ENCODE measurements at regions not wholly inside any gene's neighbourhood (a gene's known extent, or its start where the extent isn't known, plus 50 kb on each side); places are given as distances from the start of the nearest gene placed in this dataset.

GRCh38 chr3:76855451-76855850, 184.4 kb upstream of the ROBO2 start:
- H2AK5ac ChIP-seq (ENCODE audit: low read length): no peak overlapping the region
- H3K4me2 ChIP-seq (ENCODE audit: low read length): no peak overlapping the region
- H3K4me3 ChIP-seq (ENCODE audit: low read length): no peak overlapping the region
- H3K9ac ChIP-seq (ENCODE audit: low read length): no peak overlapping the region
- H3K27me3 ChIP-seq (ENCODE audit: insufficient read depth, low read length, poor library complexity): no peaks in the 10 kb centered on the region
- H4K5ac ChIP-seq (ENCODE audit: low read length): no peak overlapping the region
- no peak overlapping the region for H3K27ac ChIP-seq (ENCODE audit: low read depth, low read length)
- no peaks in the 10 kb centered on the region for H3K36me3 ChIP-seq (ENCODE audit: control insufficient read depth, insufficient read depth, low read length)
- no peak overlapping the region for H3K4ac ChIP-seq (ENCODE audit: low read depth, low read length)
- no peak overlapping the region for H4K8ac ChIP-seq (ENCODE audit: low read depth, low read length)
- DNase-seq: no peak
- no peaks in the 10 kb centered on the region for H3K79me1 ChIP-seq (ENCODE audit: low read length)
- no CpG with 5 or more reads among the region's 2 CpGs for WGBS (ENCODE audit: extremely low coverage, insufficient coverage, low lambda C conversion rate)
- no peaks in the 10 kb centered on the region for H3K79me2 ChIP-seq (ENCODE audit: control insufficient read depth, insufficient read depth, low read length)
- no peak overlapping the region for H2BK120ac ChIP-seq (ENCODE audit: low read depth, low read length)
- no peak overlapping the region for H2BK5ac ChIP-seq (ENCODE audit: low read length)
- no peak overlapping the region for H3K18ac ChIP-seq (ENCODE audit: low read length)
- H3K4me1 ChIP-seq (ENCODE audit: control insufficient read depth, low read depth, low read length): no peaks in the 10 kb centered on the region
- no peak overlapping the region for H3K56ac ChIP-seq (ENCODE audit: low read length)
- H3K23ac ChIP-seq (ENCODE audit: low read length): no peak overlapping the region
- H2BK15ac ChIP-seq (replicated peaks; ENCODE audit: low read depth): no peak overlapping the region

GRCh38 chr3:76859596-76859995, 180.3 kb upstream of the ROBO2 start:
- H3K79me1 ChIP-seq (ENCODE audit: low read length): no peaks in the 10 kb centered on the region
- no CpG with 5 or more reads among the region's 3 CpGs for WGBS (ENCODE audit: extremely low coverage, insufficient coverage, low lambda C conversion rate)
- H3K4me3 ChIP-seq (ENCODE audit: low read length): no peak overlapping the region
- no peak overlapping the region for H3K9ac ChIP-seq (ENCODE audit: low read length)
- no peaks in the 10 kb centered on the region for H3K79me2 ChIP-seq (ENCODE audit: control insufficient read depth, insufficient read depth, low read length)
- H4K8ac ChIP-seq (ENCODE audit: low read depth, low read length): no peak overlapping the region
- no peak for DNase-seq
- no peak overlapping the region for H3K4me2 ChIP-seq (ENCODE audit: low read length)
- H3K4ac ChIP-seq (ENCODE audit: low read depth, low read length): no peak overlapping the region
- no peaks in the 10 kb centered on the region for H3K36me3 ChIP-seq (ENCODE audit: control insufficient read depth, insufficient read depth, low read length)
- no peak overlapping the region for H3K23ac ChIP-seq (ENCODE audit: low read length)
- H3K4me1 ChIP-seq (ENCODE audit: control insufficient read depth, low read depth, low read length): no peaks in the 10 kb centered on the region
- H2AK5ac ChIP-seq (ENCODE audit: low read length): no peak overlapping the region
- no peaks in the 10 kb centered on the region for H3K27me3 ChIP-seq (ENCODE audit: insufficient read depth, low read length, poor library complexity)
- H3K18ac ChIP-seq (ENCODE audit: low read length): no peak overlapping the region
- no peak overlapping the region for H2BK15ac ChIP-seq (replicated peaks; ENCODE audit: low read depth)
- H3K56ac ChIP-seq (ENCODE audit: low read length): no peak overlapping the region
- H2BK120ac ChIP-seq (ENCODE audit: low read depth, low read length): no peak overlapping the region
- H3K27ac ChIP-seq (ENCODE audit: low read depth, low read length): no peak overlapping the region
- no peak overlapping the region for H2BK5ac ChIP-seq (ENCODE audit: low read length)
- no peak overlapping the region for H4K5ac ChIP-seq (ENCODE audit: low read length)

- DNase-seq: no peak
- Histone ChIP-seq H3K4me1 (ENCODE audit: control insufficient read depth, low read depth, low read length) (no peaks in the 10 kb centered on the region), H2BK120ac (ENCODE audit: low read depth, low read length) (no peak overlapping the region), H3K4me2 (ENCODE audit: low read length) (no peak overlapping the region), H3K79me2 (ENCODE audit: control insufficient read depth, insufficient read depth, low read length) (no peaks in the 10 kb centered on the region), H3K18ac (ENCODE audit: low read length) (no peak overlapping the region), H2BK15ac (replicated peaks; ENCODE audit: low read depth) (no peak overlapping the region), H3K23ac (ENCODE audit: low read length) (no peak overlapping the region), H3K27me3 (ENCODE audit: insufficient read depth, low read length, poor library complexity) (no peaks in the 10 kb centered on the region), H2BK5ac (ENCODE audit: low read length) (no peak overlapping the region), H3K27ac (ENCODE audit: low read depth, low read length) (no peak overlapping the region), H3K36me3 (ENCODE audit: control insufficient read depth, insufficient read depth, low read length) (no peaks in the 10 kb centered on the region), H3K56ac (ENCODE audit: low read length) (no peak overlapping the region), H2AK5ac (ENCODE audit: low read length) (no peak overlapping the region), H3K9ac (ENCODE audit: low read length) (no peak overlapping the region), H4K5ac (ENCODE audit: low read length) (no peak overlapping the region), H4K8ac (ENCODE audit: low read depth, low read length) (no peak overlapping the region), H3K4me3 (ENCODE audit: low read length) (no peak overlapping the region), H3K4ac (ENCODE audit: low read depth, low read length) (no peak overlapping the region), H3K79me1 (ENCODE audit: low read length) (no peaks in the 10 kb centered on the region)
- no CpG with 5 or more reads among the region's 4 CpGs for WGBS (ENCODE audit: extremely low coverage, insufficient coverage, low lambda C conversion rate)
Observed at GRCh38 chr3:76864355-76864754, 175.5 kb upstream of the ROBO2 start.

DNA sequence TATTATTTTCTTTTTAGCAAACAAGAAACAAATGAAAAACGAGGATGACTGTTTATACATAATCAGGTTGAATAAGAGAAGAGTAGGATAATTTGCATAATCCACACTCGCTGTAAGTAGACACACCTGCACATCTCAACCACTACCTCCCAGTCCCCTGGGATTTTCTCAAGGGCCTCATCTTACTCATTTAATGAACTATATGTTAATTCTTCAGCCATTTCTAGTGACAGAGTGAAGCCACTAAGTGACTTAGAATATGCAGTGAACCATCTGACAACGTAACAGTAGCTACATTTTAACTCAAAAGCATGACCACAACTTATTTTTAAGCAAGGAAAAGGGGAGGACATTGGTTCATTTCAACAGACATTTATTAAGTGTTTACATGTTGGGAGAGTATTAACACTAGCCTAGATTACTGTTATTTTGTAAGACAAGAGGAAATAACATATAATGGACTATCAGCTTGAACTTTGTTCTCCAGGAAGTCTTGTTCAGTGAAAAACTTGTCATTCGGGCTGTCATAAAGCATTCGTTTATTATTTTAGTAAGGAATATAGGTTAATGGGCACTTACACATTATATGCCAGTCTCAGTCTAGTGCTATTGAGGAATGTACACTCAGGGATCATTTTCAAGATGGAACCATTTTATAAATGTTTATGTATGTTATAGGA, 173.0 kb upstream of the ROBO2 start:
- Histone ChIP-seq H2BK15ac (replicated peaks; ENCODE audit: low read depth) (no peak overlapping the region), H3K23ac (ENCODE audit: low read length) (no peak overlapping the region), H4K8ac (ENCODE audit: low read depth, low read length) (no peak overlapping the region), H3K4ac (ENCODE audit: low read depth, low read length) (no peak overlapping the region), H2BK5ac (ENCODE audit: low read length) (no peak overlapping the region), H3K56ac (ENCODE audit: low read length) (no peak overlapping the region), H3K4me3 (ENCODE audit: low read length) (no peak overlapping the region), H3K4me2 (ENCODE audit: low read length) (no peak overlapping the region), H3K79me2 (ENCODE audit: control insufficient read depth, insufficient read depth, low read length) (no peaks in the 10 kb centered on the region), H3K9ac (ENCODE audit: low read length) (no peak overlapping the region), H4K5ac (ENCODE audit: low read length) (no peak overlapping the region), H3K18ac (ENCODE audit: low read length) (no peak overlapping the region), H2AK5ac (ENCODE audit: low read length) (no peak overlapping the region), H3K27ac (ENCODE audit: low read depth, low read length) (no peak overlapping the region), H3K27me3 (ENCODE audit: insufficient read depth, low read length, poor library complexity) (no peaks in the 10 kb centered on the region), H3K36me3 (ENCODE audit: control insufficient read depth, insufficient read depth, low read length) (no peaks in the 10 kb centered on the region), H2BK120ac (ENCODE audit: low read depth, low read length) (no peak overlapping the region), H3K79me1 (ENCODE audit: low read length) (no peaks in the 10 kb centered on the region), H3K4me1 (ENCODE audit: control insufficient read depth, low read depth, low read length) (no peaks in the 10 kb centered on the region)
- whole genome bisulfite sequencing (ENCODE audit: extremely low coverage, insufficient coverage, low lambda C conversion rate): no CpG with 5 or more reads among the region's 5 CpGs
- DNase-seq: no peak

GRCh38 chr3:76869726-76870384, 170.0 kb upstream of the ROBO2 start:
- H3K27me3 ChIP-seq (ENCODE audit: insufficient read depth, low read length, poor library complexity): no peaks in the 10 kb centered on the region
- no peaks in the 10 kb centered on the region for H3K79me2 ChIP-seq (ENCODE audit: control insufficient read depth, insufficient read depth, low read length)
- H4K8ac ChIP-seq (ENCODE audit: low read depth, low read length): no peak overlapping the region
- H3K18ac ChIP-seq (ENCODE audit: low read length): no peak overlapping the region
- H3K23ac ChIP-seq (ENCODE audit: low read length): no peak overlapping the region
- H2BK120ac ChIP-seq (ENCODE audit: low read depth, low read length): no peak overlapping the region
- WGBS (ENCODE audit: extremely low coverage, insufficient coverage, low lambda C conversion rate): no CpG with 5 or more reads among the region's 3 CpGs
- H3K27ac ChIP-seq (ENCODE audit: low read depth, low read length): no peak overlapping the region
- no peaks in the 10 kb centered on the region for H3K79me1 ChIP-seq (ENCODE audit: low read length)
- no peaks in the 10 kb centered on the region for H3K4me1 ChIP-seq (ENCODE audit: control insufficient read depth, low read depth, low read length)
- H2BK5ac ChIP-seq (ENCODE audit: low read length): no peak overlapping the region
- no peak for DNase-seq
- H2AK5ac ChIP-seq (ENCODE audit: low read length): no peak overlapping the region
- H3K56ac ChIP-seq (ENCODE audit: low read length): no peak overlapping the region
- H4K5ac ChIP-seq (ENCODE audit: low read length): no peak overlapping the region
- H3K9ac ChIP-seq (ENCODE audit: low read length): no peak overlapping the region
- no peak overlapping the region for H2BK15ac ChIP-seq (replicated peaks; ENCODE audit: low read depth)
- H3K4ac ChIP-seq (ENCODE audit: low read depth, low read length): no peak overlapping the region
- H3K4me3 ChIP-seq (ENCODE audit: low read length): no peak overlapping the region
- no peak overlapping the region for H3K4me2 ChIP-seq (ENCODE audit: low read length)
- H3K36me3 ChIP-seq (ENCODE audit: control insufficient read depth, insufficient read depth, low read length): no peaks in the 10 kb centered on the region

DNA sequence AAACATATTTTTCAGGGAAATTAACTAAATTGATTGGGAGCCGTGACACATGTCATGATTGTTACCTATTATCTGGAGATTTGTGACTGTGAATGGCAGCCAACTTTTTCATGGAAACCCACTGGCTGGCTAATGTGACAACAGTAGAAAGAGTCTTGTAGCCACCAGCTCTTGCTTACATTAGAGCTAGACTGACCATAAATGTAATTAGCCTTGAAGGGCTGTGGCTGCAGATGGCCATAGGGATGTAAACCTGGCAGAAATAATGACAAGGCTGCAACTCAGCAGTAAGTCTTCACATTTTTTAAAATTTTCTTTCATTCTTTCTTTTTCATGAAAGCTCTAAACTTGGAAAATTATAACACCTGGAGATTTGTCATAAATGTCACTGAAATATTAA, 168.2 kb upstream of the ROBO2 start:
- Histone ChIP-seq H2BK15ac (replicated peaks; ENCODE audit: low read depth) (no peak overlapping the region), H3K56ac (ENCODE audit: low read length) (no peak overlapping the region), H3K23ac (ENCODE audit: low read length) (no peak overlapping the region), H3K4ac (ENCODE audit: low read depth, low read length) (no peak overlapping the region), H2BK5ac (ENCODE audit: low read length) (no peak overlapping the region), H3K27me3 (ENCODE audit: insufficient read depth, low read length, poor library complexity) (no peaks in the 10 kb centered on the region), H4K5ac (ENCODE audit: low read length) (no peak overlapping the region), H3K4me1 (ENCODE audit: control insufficient read depth, low read depth, low read length) (no peaks in the 10 kb centered on the region), H2BK120ac (ENCODE audit: low read depth, low read length) (no peak overlapping the region), H3K4me3 (ENCODE audit: low read length) (no peak overlapping the region), H4K8ac (ENCODE audit: low read depth, low read length) (no peak overlapping the region), H3K18ac (ENCODE audit: low read length) (no peak overlapping the region), H3K4me2 (ENCODE audit: low read length) (no peak overlapping the region), H3K36me3 (ENCODE audit: control insufficient read depth, insufficient read depth, low read length) (no peaks in the 10 kb centered on the region), H3K27ac (ENCODE audit: low read depth, low read length) (no peak overlapping the region), H2AK5ac (ENCODE audit: low read length) (no peak overlapping the region), H3K9ac (ENCODE audit: low read length) (no peak overlapping the region), H3K79me2 (ENCODE audit: control insufficient read depth, insufficient read depth, low read length) (no peaks in the 10 kb centered on the region), H3K79me1 (ENCODE audit: low read length) (no peaks in the 10 kb centered on the region)
- no peak for DNase-seq
- no CpG with 5 or more reads among the region's 1 CpG for WGBS (ENCODE audit: extremely low coverage, insufficient coverage, low lambda C conversion rate)

Data from mesendoderm (in vitro differentiated cells).